ENCODE measurements at regions not wholly inside any gene's neighbourhood (a gene's known extent, or its start where the extent isn't known, plus 50 kb on each side); places are given as distances from the start of the nearest gene placed in this dataset.
"Not testable (repeated sequence)": the region's sequence is repeated elsewhere in the genome, so short reads cannot be mapped to it uniquely, and the experiment has no call there.

DNA sequence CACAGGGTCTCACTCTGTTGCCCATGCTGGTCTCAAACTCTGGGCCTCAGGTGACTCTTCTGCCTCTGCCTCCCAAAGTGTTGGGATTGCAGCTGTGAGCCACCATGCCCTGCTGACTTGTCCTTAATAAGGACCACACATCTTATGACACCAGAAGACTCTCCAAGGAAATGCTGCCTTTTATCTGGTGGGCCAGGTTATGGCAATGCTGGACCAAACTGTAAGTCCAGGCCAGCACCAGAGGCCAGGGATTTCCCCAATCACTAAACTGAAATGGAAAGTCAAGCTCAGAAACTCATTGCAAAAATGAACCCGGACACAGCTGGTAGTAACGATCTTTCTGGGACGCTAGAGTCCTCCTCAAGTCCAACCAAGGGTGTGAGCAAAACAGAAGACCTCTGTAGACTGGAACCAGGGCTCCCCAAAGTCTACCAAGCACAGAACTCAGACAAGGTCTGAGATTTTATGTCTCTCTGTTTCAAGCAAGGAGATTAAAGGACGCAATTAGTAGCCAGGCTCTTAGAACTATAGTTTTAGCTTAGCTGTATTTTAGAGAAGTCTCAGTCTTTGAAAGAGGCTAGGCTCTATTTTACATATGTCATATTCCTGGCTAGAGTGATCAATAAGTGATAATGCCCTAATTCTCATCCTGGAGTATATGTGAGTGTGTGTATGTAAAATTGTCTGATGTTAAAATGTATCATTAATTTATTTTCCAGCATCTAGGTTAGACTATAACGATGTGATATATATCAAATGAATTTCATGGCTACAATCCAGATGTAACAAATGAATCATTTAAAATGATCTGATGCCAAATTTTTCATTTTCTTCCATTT is 74.0 kb upstream of the ITGB1 start:
- Histone ChIP-seq H3K4me1 (no peaks in the 10 kb centered on the region), H3K4me3 (no peak overlapping the region), H3K36me3 (no peaks in the 10 kb centered on the region), H3K9ac (no peak overlapping the region), H3K27me3 (no peaks in the 10 kb centered on the region), H3K4me2 (no peak overlapping the region), H3K9me3 (peaks cover 7% of the 10 kb centered on the region), H4K20me1 (no peaks in the 10 kb centered on the region), H3K27ac (no peak overlapping the region)
- TF ChIP-seq Cebpa-rat (IDR thresholded peaks at IDR 0.05) = no peak

GRCh38 chr10:33031171-33031570 is 73.1 kb upstream of the ITGB1 start:
- no peak overlapping the region for H3K9ac ChIP-seq

GRCh38 chr10:33028515-33028914 is 70.5 kb upstream of the ITGB1 start:
- H3K27me3 ChIP-seq, H3K4me3 ChIP-seq, H3K4me1 ChIP-seq, H3K27ac ChIP-seq, H4K20me1 ChIP-seq, H3K9me3 ChIP-seq, H3K36me3 ChIP-seq, H3K9ac ChIP-seq, H3K4me2 ChIP-seq: not testable (repeated sequence)

More at GRCh38 chr10:33031171-33031570, 73.1 kb upstream of the ITGB1 start:
- Histone ChIP-seq H3K4me3 (no peak overlapping the region), H3K27me3 (no peaks in the 10 kb centered on the region), H3K27ac (no peak overlapping the region), H3K36me3 (no peaks in the 10 kb centered on the region), H3K4me1 (no peaks in the 10 kb centered on the region), H3K4me2 (no peak overlapping the region), H3K9me3 (no peaks in the 10 kb centered on the region), H4K20me1 (no peaks in the 10 kb centered on the region)
- TF ChIP-seq Cebpa-rat (IDR thresholded peaks at IDR 0.05) = no peak

DNA sequence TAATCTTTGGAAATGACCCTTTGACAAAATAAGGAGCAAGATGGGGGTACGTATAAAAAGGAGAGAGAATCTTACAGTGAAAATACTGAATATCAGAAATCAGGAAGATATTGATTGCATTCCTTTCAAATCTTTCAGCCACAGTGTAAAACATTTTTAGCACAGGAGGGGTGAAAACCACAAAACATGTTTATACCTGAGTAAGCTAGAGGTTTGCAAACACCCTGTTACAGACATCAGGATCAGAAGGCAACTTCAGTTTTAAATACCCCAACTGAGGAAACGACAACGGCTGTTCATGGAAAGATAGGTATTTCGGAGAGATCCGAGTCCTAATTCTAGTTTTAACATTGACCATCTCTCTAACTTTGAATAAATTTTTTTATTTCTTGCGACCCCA is 69.1 kb upstream of the ITGB1 start:
- no peak overlapping the region for H3K4me2 ChIP-seq
- H4K20me1 ChIP-seq = no peaks in the 10 kb centered on the region
- no peak for TF ChIP-seq Cebpa-rat (IDR thresholded peaks at IDR 0.05)
- H3K27ac ChIP-seq = no peak overlapping the region
- no peak overlapping the region for H3K4me3 ChIP-seq
- H3K27me3 ChIP-seq = no peaks in the 10 kb centered on the region
- no peak overlapping the region for H3K9ac ChIP-seq
- no peaks in the 10 kb centered on the region for H3K36me3 ChIP-seq
- no peaks in the 10 kb centered on the region for H3K9me3 ChIP-seq
- H3K4me1 ChIP-seq = no peaks in the 10 kb centered on the region

- H3K27ac ChIP-seq = no peak overlapping the region
Measured at GRCh38 chr10:33026422-33026821, 68.4 kb upstream of the ITGB1 start.

GRCh38 chr10:33025910-33026309 is 67.9 kb upstream of the ITGB1 start:
- H3K4me1 ChIP-seq = no peaks in the 10 kb centered on the region
- H3K4me2 ChIP-seq = no peak overlapping the region
- H3K27ac ChIP-seq = no peak overlapping the region
- H3K4me3 ChIP-seq = no peak overlapping the region
- no peak for TF ChIP-seq Cebpa-rat (IDR thresholded peaks at IDR 0.05)
- no peaks in the 10 kb centered on the region for H3K9me3 ChIP-seq
- H3K27me3 ChIP-seq = no peaks in the 10 kb centered on the region
- H3K36me3 ChIP-seq = no peaks in the 10 kb centered on the region
- H3K9ac ChIP-seq = no peak overlapping the region
- no peaks in the 10 kb centered on the region for H4K20me1 ChIP-seq

More at GRCh38 chr10:33026422-33026821, 68.4 kb upstream of the ITGB1 start:
- H4K20me1 ChIP-seq = no peaks in the 10 kb centered on the region
- no peak overlapping the region for H3K4me2 ChIP-seq
- TF ChIP-seq Cebpa-rat (IDR thresholded peaks at IDR 0.05) = no peak
- H3K27me3 ChIP-seq = no peaks in the 10 kb centered on the region
- H3K36me3 ChIP-seq = no peaks in the 10 kb centered on the region
- H3K4me1 ChIP-seq = no peaks in the 10 kb centered on the region
- H3K9me3 ChIP-seq = no peaks in the 10 kb centered on the region
- no peak overlapping the region for H3K9ac ChIP-seq
- H3K4me3 ChIP-seq = no peak overlapping the region

GRCh38 chr10:33025039-33025438 is 67.0 kb upstream of the ITGB1 start:
- no peak overlapping the region for H3K27ac ChIP-seq
- no peak overlapping the region for H3K4me2 ChIP-seq
- H3K4me1 ChIP-seq = no peaks in the 10 kb centered on the region
- H3K9me3 ChIP-seq = no peaks in the 10 kb centered on the region
- no peaks in the 10 kb centered on the region for H4K20me1 ChIP-seq
- TF ChIP-seq Cebpa-rat (IDR thresholded peaks at IDR 0.05) = no peak
- no peak overlapping the region for H3K9ac ChIP-seq
- no peaks in the 10 kb centered on the region for H3K36me3 ChIP-seq
- no peaks in the 10 kb centered on the region for H3K27me3 ChIP-seq
- no peak overlapping the region for H3K4me3 ChIP-seq

GRCh38 chr10:33022691-33023090 is 64.7 kb upstream of the ITGB1 start:
- Histone ChIP-seq H3K36me3 (no peaks in the 10 kb centered on the region), H4K20me1 (no peaks in the 10 kb centered on the region), H3K4me3 (no peak overlapping the region), H3K27me3 (no peaks in the 10 kb centered on the region), H3K9ac (no peak overlapping the region), H3K4me2 (no peak overlapping the region), H3K27ac (no peak overlapping the region), H3K4me1 (no peaks in the 10 kb centered on the region), H3K9me3 (no peaks in the 10 kb centered on the region)
- TF ChIP-seq Cebpa-rat (IDR thresholded peaks at IDR 0.05) = no peak

DNA sequence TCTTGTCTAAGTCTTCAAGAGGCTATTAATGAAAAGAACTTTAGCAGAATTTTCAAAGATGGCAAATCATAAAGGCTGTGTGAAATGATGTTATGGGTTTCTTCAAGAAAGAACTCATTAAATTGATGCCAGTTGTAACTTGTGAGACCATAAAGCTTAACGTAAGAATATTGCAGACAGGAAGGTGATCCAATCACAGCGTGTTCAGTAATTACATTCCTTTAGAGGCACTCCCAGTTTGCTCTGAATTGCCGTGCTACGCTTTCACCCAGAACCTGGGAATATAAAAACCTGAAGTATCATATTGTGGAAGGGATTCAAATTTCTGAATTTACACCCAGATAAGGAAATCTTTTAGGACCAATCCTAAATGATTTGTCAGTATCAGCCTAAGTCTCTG is 64.1 kb upstream of the ITGB1 start:
- Histone ChIP-seq H3K36me3 (no peaks in the 10 kb centered on the region), H3K4me3 (no peak overlapping the region), H3K27me3 (no peaks in the 10 kb centered on the region), H3K9ac (no peak overlapping the region), H3K27ac (no peak overlapping the region), H3K4me1 (no peaks in the 10 kb centered on the region), H3K4me2 (no peak overlapping the region), H4K20me1 (no peaks in the 10 kb centered on the region), H3K9me3 (no peaks in the 10 kb centered on the region)
- no peak for TF ChIP-seq Cebpa-rat (IDR thresholded peaks at IDR 0.05)

DNA sequence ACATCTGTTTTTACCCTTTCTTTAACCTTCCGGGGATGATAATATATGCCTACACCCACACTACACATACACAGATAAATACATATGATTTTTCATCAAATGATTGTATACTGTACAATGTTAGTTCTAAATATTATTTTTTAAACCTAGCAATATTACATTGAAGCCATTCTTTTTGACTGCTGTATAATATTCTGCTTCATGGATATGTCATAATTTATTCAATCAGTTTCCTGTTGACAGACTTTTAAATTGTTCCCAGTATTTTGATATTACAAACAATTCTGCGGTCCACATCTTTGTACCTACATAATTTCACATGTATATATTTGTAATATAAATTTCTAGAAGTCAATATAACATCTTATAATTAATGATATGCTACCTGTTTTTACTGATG is 59.0 kb upstream of the ITGB1 start:
- Histone ChIP-seq H3K27me3 (no peaks in the 10 kb centered on the region), H3K9ac (no peak overlapping the region), H3K27ac (no peak overlapping the region), H3K36me3 (no peaks in the 10 kb centered on the region), H3K4me3 (no peak overlapping the region), H3K4me1 (no peaks in the 10 kb centered on the region), H3K9me3 (no peaks in the 10 kb centered on the region), H4K20me1 (no peaks in the 10 kb centered on the region), H3K4me2 (no peak overlapping the region)
- no peak for TF ChIP-seq Cebpa-rat (IDR thresholded peaks at IDR 0.05)
